HT1080 (cell line): ENCODE measurements at regions not wholly inside any gene's neighbourhood (a gene's known extent, or its start where the extent isn't known, plus 50 kb on each side); places are given as distances from the start of the nearest gene placed in this dataset.

Experiments used
- DNase-seq: peaks from one replicate; pipeline ENCODE4 v3.0.0-alpha.2; 2015; ENCODE audit warnings: low read depth

- no peak for DNase-seq
Observed at GRCh38 chr12:116401565-116401964, 124.1 kb upstream of the MED13L start.

- no peak for DNase-seq
Observed at GRCh38 chr12:116402163-116402939, 124.9 kb upstream of the MED13L start.

GRCh38 chr12:116403546-116403945, 126.1 kb upstream of the MED13L start:
- DNase-seq: no peak

GRCh38 chr12:116404247-116404646, 126.8 kb upstream of the MED13L start:
- DNase-seq: no peak

- DNase-seq: no peak
Observed at GRCh38 chr12:116404913-116405611, 127.6 kb upstream of the MED13L start.

GRCh38 chr12:116406529-116406928, 129.0 kb upstream of the MED13L start:
- DNase-seq: peak; percentile 34

GRCh38 chr12:116408489-116409250, 131.2 kb upstream of the MED13L start:
- no peak for DNase-seq

- no peak for DNase-seq
Observed at GRCh38 chr12:116411977-116412376, 134.5 kb upstream of the MED13L start.

GRCh38 chr12:116414891-116415290, 137.4 kb upstream of the MED13L start:
- DNase-seq: no peak

GRCh38 chr12:116415408-116416108, 138.1 kb upstream of the MED13L start:
- no peak for DNase-seq

- no peak for DNase-seq
Observed at GRCh38 chr12:116416166-116416565, 138.7 kb upstream of the MED13L start.

- DNase-seq: no peak
Observed at GRCh38 chr12:116418551-116418950, 140.6 kb upstream of the MAP1LC3B2 start.

GRCh38 chr12:116420227-116420880, 138.8 kb upstream of the MAP1LC3B2 start:
- no peak for DNase-seq

GRCh38 chr12:116421785-116422538, 137.2 kb upstream of the MAP1LC3B2 start:
- no peak for DNase-seq

- no peak for DNase-seq
Observed at GRCh38 chr12:116423094-116423493, 136.1 kb upstream of the MAP1LC3B2 start.

- no peak for DNase-seq
Observed at GRCh38 chr12:116425256-116426193, 133.7 kb upstream of the MAP1LC3B2 start.

- peak; percentile 99 for DNase-seq
Observed at GRCh38 chr12:116426391-116427136, 132.6 kb upstream of the MAP1LC3B2 start.

- no peak for DNase-seq
Observed at GRCh38 chr12:116427200-116427930, 131.8 kb upstream of the MAP1LC3B2 start.
